ENCODE measurements at regions not wholly inside any gene's neighbourhood (a gene's known extent, or its start where the extent isn't known, plus 50 kb on each side); places are given as distances from the start of the nearest gene placed in this dataset.

DNA sequence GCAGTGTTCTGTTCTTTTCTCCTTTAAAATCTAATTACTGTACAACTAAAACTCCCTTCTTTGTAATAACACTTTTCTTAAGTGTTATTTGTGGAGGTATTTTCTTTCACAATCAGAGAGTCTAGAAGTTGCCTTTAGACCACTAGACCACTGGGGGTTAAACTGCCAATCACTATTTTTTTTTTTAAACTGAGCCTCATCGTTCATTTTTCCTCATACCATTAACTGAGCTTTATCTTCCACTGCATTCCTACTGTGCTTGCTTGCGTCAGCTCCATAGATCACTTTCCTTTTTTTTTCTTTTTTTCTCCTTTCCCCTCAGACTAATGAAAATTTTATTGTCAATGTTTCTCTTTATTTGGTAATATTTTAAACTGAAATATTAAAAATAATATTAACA is 310.6 kb downstream of the PDHA2 start:
- H3K27ac ChIP-seq (ENCODE audit: low read depth in 1 of 2, low read length in 2 of 2) = no peak overlapping the region
- 47% methylated on average over 2 of the region's 2 CpGs for WGBS
- TF ChIP-seq HNF4G (IDR thresholded peaks at IDR 0.05) (no peak), RXRA (IDR thresholded peaks at IDR 0.05) (no peak)

DNA sequence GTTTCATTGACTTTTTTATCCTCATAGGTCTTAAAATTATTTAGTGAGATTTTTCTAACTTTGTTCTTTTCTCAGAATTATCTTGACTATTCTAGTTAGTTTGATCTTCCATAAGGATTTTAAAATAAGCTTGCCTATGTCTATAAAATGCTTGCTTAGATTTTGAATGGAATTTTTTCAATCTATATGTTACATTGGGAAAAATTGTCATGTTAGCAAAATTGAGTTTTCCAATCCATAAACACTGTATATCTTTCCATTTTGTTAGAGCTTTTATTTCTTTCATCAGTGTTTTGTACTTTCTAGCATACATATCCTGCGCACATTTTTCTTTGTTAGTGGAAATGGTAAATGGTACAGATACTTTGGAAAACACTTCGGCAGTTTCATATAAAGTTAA is 312.9 kb downstream of the PDHA2 start:
- no peak overlapping the region for H3K4me3 ChIP-seq (ENCODE audit: low read depth in 1 of 3, low read length in 3 of 3)
- no peaks in the 10 kb centered on the region for H3K36me3 ChIP-seq (ENCODE audit: control insufficient read depth in 4 of 4, insufficient read depth in 3 of 4, low read depth in 1 of 4, low read length in 3 of 4)
- 89% methylated on average over 2 of the region's 2 CpGs for WGBS
- H3K9ac ChIP-seq (ENCODE audit: low read depth in 1 of 2, low read length in 2 of 2) = no peak overlapping the region
- no peaks in the 10 kb centered on the region for H3K27me3 ChIP-seq (ENCODE audit: control insufficient read depth in 4 of 4, insufficient read depth in 4 of 4, low read length in 3 of 4)
- DNase-seq (ENCODE audit: low spot score) = no peak
- H3K27ac ChIP-seq (ENCODE audit: low read depth in 1 of 2, low read length in 2 of 2) = no peak overlapping the region
- no peaks in the 10 kb centered on the region for H3K9me3 ChIP-seq (ENCODE audit: control insufficient read depth in 4 of 4, low read length in 3 of 4)
- H3K4me1 ChIP-seq (ENCODE audit: control insufficient read depth in 4 of 4, insufficient read depth in 4 of 4, low read length in 3 of 4) = no peaks in the 10 kb centered on the region
- no peak for TF ChIP-seq YY1 (IDR thresholded peaks at IDR 0.05)
- TF ChIP-seq NR2F2 (IDR thresholded peaks at IDR 0.05) = no peak
- no peak for TF ChIP-seq GABPA (IDR thresholded peaks at IDR 0.05 in 1 of 2, conservative IDR thresholded peaks at IDR 0.05 in 1 of 2)
- TF ChIP-seq HNF4A (conservative IDR thresholded peaks at IDR 0.05) = no peak
- no peak for TF ChIP-seq RAD21 (IDR thresholded peaks at IDR 0.05)
- TF ChIP-seq, protein P1, sequence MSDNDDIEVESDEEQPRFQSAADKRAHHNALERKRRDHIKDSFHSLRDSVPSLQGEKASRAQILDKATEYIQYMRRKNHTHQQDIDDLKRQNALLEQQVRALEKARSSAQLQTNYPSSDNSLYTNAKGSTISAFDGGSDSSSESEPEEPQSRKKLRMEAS (IDR thresholded peaks at IDR 0.05) = no peak
- no peak for TF ChIP-seq HNF4G (IDR thresholded peaks at IDR 0.05)
- TF ChIP-seq TAF1 (conservative IDR thresholded peaks at IDR 0.05) = no peak
- no peak for TF ChIP-seq RXRA (IDR thresholded peaks at IDR 0.05)
- TF ChIP-seq JUND (IDR thresholded peaks at IDR 0.05) = no peak
- TF ChIP-seq EGR1 (IDR thresholded peaks at IDR 0.05; ENCODE audit: low read depth in 2 of 2) = no peak
- TF ChIP-seq, protein P2, sequence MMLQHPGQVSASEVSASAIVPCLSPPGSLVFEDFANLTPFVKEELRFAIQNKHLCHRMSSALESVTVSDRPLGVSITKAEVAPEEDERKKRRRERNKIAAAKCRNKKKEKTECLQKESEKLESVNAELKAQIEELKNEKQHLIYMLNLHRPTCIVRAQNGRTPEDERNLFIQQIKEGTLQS (IDR thresholded peaks at IDR 0.05) = no peak
- TF ChIP-seq, protein P3, sequence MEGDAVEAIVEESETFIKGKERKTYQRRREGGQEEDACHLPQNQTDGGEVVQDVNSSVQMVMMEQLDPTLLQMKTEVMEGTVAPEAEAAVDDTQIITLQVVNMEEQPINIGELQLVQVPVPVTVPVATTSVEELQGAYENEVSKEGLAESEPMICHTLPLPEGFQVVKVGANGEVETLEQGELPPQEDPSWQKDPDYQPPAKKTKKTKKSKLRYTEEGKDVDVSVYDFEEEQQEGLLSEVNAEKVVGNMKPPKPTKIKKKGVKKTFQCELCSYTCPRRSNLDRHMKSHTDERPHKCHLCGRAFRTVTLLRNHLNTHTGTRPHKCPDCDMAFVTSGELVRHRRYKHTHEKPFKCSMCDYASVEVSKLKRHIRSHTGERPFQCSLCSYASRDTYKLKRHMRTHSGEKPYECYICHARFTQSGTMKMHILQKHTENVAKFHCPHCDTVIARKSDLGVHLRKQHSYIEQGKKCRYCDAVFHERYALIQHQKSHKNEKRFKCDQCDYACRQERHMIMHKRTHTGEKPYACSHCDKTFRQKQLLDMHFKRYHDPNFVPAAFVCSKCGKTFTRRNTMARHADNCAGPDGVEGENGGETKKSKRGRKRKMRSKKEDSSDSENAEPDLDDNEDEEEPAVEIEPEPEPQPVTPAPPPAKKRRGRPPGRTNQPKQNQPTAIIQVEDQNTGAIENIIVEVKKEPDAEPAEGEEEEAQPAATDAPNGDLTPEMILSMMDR (IDR thresholded peaks at IDR 0.05; ENCODE audit: low read depth, low read length, missing input control) = no peak
- TF ChIP-seq FOXA2 (IDR thresholded peaks at IDR 0.05) = no peak
- TF ChIP-seq FOXA1 (IDR thresholded peaks at IDR 0.05) = no peak
- TF ChIP-seq, protein P4, sequence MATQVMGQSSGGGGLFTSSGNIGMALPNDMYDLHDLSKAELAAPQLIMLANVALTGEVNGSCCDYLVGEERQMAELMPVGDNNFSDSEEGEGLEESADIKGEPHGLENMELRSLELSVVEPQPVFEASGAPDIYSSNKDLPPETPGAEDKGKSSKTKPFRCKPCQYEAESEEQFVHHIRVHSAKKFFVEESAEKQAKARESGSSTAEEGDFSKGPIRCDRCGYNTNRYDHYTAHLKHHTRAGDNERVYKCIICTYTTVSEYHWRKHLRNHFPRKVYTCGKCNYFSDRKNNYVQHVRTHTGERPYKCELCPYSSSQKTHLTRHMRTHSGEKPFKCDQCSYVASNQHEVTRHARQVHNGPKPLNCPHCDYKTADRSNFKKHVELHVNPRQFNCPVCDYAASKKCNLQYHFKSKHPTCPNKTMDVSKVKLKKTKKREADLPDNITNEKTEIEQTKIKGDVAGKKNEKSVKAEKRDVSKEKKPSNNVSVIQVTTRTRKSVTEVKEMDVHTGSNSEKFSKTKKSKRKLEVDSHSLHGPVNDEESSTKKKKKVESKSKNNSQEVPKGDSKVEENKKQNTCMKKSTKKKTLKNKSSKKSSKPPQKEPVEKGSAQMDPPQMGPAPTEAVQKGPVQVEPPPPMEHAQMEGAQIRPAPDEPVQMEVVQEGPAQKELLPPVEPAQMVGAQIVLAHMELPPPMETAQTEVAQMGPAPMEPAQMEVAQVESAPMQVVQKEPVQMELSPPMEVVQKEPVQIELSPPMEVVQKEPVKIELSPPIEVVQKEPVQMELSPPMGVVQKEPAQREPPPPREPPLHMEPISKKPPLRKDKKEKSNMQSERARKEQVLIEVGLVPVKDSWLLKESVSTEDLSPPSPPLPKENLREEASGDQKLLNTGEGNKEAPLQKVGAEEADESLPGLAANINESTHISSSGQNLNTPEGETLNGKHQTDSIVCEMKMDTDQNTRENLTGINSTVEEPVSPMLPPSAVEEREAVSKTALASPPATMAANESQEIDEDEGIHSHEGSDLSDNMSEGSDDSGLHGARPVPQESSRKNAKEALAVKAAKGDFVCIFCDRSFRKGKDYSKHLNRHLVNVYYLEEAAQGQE (IDR thresholded peaks at IDR 0.05) = no peak
- TF ChIP-seq SP1 (IDR thresholded peaks at IDR 0.05) = no peak

More for the DNA sequence above, 310.6 kb downstream of the PDHA2 start:
- DNase-seq (ENCODE audit: low spot score) = no peak
- H3K4me3 ChIP-seq (ENCODE audit: low read depth in 1 of 3, low read length in 3 of 3) = no peak overlapping the region
- H3K9me3 ChIP-seq (ENCODE audit: control insufficient read depth in 4 of 4, low read length in 3 of 4) = no peaks in the 10 kb centered on the region
- no peaks in the 10 kb centered on the region for H3K4me1 ChIP-seq (ENCODE audit: control insufficient read depth in 4 of 4, insufficient read depth in 4 of 4, low read length in 3 of 4)
- H3K27me3 ChIP-seq (ENCODE audit: control insufficient read depth in 4 of 4, insufficient read depth in 4 of 4, low read length in 3 of 4) = no peaks in the 10 kb centered on the region
- no peaks in the 10 kb centered on the region for H3K36me3 ChIP-seq (ENCODE audit: control insufficient read depth in 4 of 4, insufficient read depth in 3 of 4, low read depth in 1 of 4, low read length in 3 of 4)
- no peak overlapping the region for H3K9ac ChIP-seq (ENCODE audit: low read depth in 1 of 2, low read length in 2 of 2)

All from liver (tissue), 8 donors.